PFSK-1 (cell line): ENCODE measurements at regions not wholly inside any gene's neighbourhood (a gene's known extent, or its start where the extent isn't known, plus 50 kb on each side); places are given as distances from the start of the nearest gene placed in this dataset.

Experiments
- FOXP2 ChIP-seq: optimal IDR thresholded peaks from 2 replicates; pipeline ENCODE3; 2011; ENCODE audit warnings: borderline replicate concordance, control low read depth, inconsistent platforms; ENCODE audit not compliant: insufficient read depth; ENCODE audit errors: extremely low read length, extremely low read depth
- POLR2AphosphoS5 ChIP-seq: IDR thresholded peaks from 2 replicates; pipeline ENCODE4 v1.6.1; 2012; ENCODE audit warnings: low read depth, mild to moderate bottlenecking, control low read depth, low read length, moderate library complexity
- REST ChIP-seq, 2 experiments: IDR thresholded peaks; 2 replicates each; pipeline versions ENCODE4 v1.6.1 to v1.8.0; 2011 to 2012; ENCODE audit warnings: low read depth in 2 of 2, low read length in 2 of 2, control low read depth in 1 of 2, inconsistent platforms in 1 of 2, mild to moderate bottlenecking in 1 of 2, moderate library complexity in 1 of 2; ENCODE audit not compliant: insufficient read depth in 1 of 2
- SIN3A ChIP-seq: IDR thresholded peaks from 2 replicates; pipeline ENCODE4 v1.6.1; 2012; ENCODE audit warnings: mild to moderate bottlenecking, low read length, moderate library complexity, borderline replicate concordance; ENCODE audit not compliant: insufficient read depth
- TAF1 ChIP-seq: IDR thresholded peaks from 2 replicates; pipeline ENCODE4 v1.6.1; 2012; ENCODE audit warnings: low read length, control low read depth, borderline replicate concordance; ENCODE audit not compliant: insufficient read depth

- TF ChIP-seq POLR2AphosphoS5 (no peak), FOXP2 (no peak)
Measured at GRCh38 chr5:29924107-29924506, 1269.4 kb upstream of the CDH6 start.

GRCh38 chr5:29905626-29906353 is 1287.7 kb upstream of the CDH6 start:
- TF ChIP-seq TAF1 (no peak), REST (IDR thresholded peaks at IDR 0.05; ENCODE audit: insufficient read depth in 1 of 2, low read depth in 2 of 2, low read length in 2 of 2) (no peak)

GRCh38 chr5:29902859-29903258 is 1290.6 kb upstream of the CDH6 start:
- TF ChIP-seq SIN3A (no peak), FOXP2 (no peak), REST (IDR thresholded peaks at IDR 0.05; ENCODE audit: insufficient read depth in 1 of 2, low read depth in 2 of 2, low read length in 2 of 2) (no peak), POLR2AphosphoS5 (no peak), TAF1 (no peak)

GRCh38 chr5:29899583-29899982 is 1293.9 kb upstream of the CDH6 start:
- no peak for TF ChIP-seq POLR2AphosphoS5
- no peak for TF ChIP-seq TAF1
- no peak for TF ChIP-seq REST (IDR thresholded peaks at IDR 0.05; ENCODE audit: insufficient read depth in 1 of 2, low read depth in 2 of 2, low read length in 2 of 2)
- TF ChIP-seq SIN3A: no peak
- no peak for TF ChIP-seq FOXP2

- TF ChIP-seq REST (IDR thresholded peaks at IDR 0.05; ENCODE audit: insufficient read depth in 1 of 2, low read depth in 2 of 2, low read length in 2 of 2) (no peak), TAF1 (no peak), SIN3A (no peak), POLR2AphosphoS5 (no peak), FOXP2 (no peak)
Measured at GRCh38 chr5:29897916-29898315, 1295.6 kb upstream of the CDH6 start.

GRCh38 chr5:29896646-29897045 is 1296.8 kb upstream of the CDH6 start:
- no peak for TF ChIP-seq SIN3A
- TF ChIP-seq REST (IDR thresholded peaks at IDR 0.05; ENCODE audit: insufficient read depth in 1 of 2, low read depth in 2 of 2, low read length in 2 of 2): no peak
- TF ChIP-seq FOXP2: no peak
- TF ChIP-seq TAF1: no peak
- TF ChIP-seq POLR2AphosphoS5: no peak
